SK-N-SH (cell line): ENCODE measurements at regions not wholly inside any gene's neighbourhood (a gene's known extent, or its start where the extent isn't known, plus 50 kb on each side); places are given as distances from the start of the nearest gene placed in this dataset.
"Not testable (repeated sequence)": the region's sequence is repeated elsewhere in the genome, so short reads cannot be mapped to it uniquely, and the experiment has no call there.

Experiments
- CTCF ChIA-PET: fragments of 300-600, 350-600 bp; formaldehyde crosslinking; extraction: SDS; loops from one replicate; lab custom pipeline; 2021; lab: Yijun Ruan, JAX
- POLR2A ChIA-PET: fragments of 350-600 bp; sonication (Branson Sonifier 250); formaldehyde crosslinking; extraction: SDS; loops from one replicate; lab custom pipeline; 2020; ENCODE audit warnings: antibody characterized with exemption, inconsistent platforms; lab: Yijun Ruan, JAX
- DNase-seq: peaks from one replicate; pipeline ENCODE4 v3.0.0; 2012
- H2AFZ ChIP-seq: fragments of 200-600 bp; sonication (generic); 2 replicates; pipeline ENCODE4 v1.8.1; 2016; ENCODE audit warnings: antibody characterized with exemption, mild to moderate bottlenecking, low read depth
- H3F3A ChIP-seq: fragments of 200-600 bp; sonication (generic); replicated peaks from 2 replicates; pipeline ENCODE3; 2016; ENCODE audit warnings: antibody characterized with exemption, mild to moderate bottlenecking; ENCODE audit not compliant: insufficient read depth
- H3K27ac ChIP-seq, 2 experiments: fragments of 200-500 bp in 1 of 2; fragments of 200-600 bp in 1 of 2; sonication (Bioruptor generic) in 1 of 2; sonication (generic), shearing (Covaris generic) in 1 of 2; 2 replicates each; pipeline versions ENCODE4 v1.5.1 to v1.6.1; 2014 to 2016; ENCODE audit warnings: low read depth in 2 of 2, inconsistent platforms in 1 of 2, low read length in 1 of 2, mild to moderate bottlenecking in 1 of 2, mixed read lengths in 1 of 2
- H3K27me3 ChIP-seq: fragments of 200-600 bp; sonication (generic), shearing (Covaris generic); 2 replicates; pipeline ENCODE4 v1.6.1; 2016; ENCODE audit warnings: mixed run types; ENCODE audit not compliant: insufficient read depth
- H3K36me3 ChIP-seq, 2 experiments: fragments of 200-500 bp in 1 of 2; fragments of 200-600 bp in 1 of 2; sonication (Bioruptor generic) in 1 of 2; sonication (generic) in 1 of 2; replicated peaks in 1 of 2; 2 replicates each; pipeline versions ENCODE3 to v1.5.1; 2014 to 2016; ENCODE audit warnings: low read length in 1 of 2, mild to moderate bottlenecking in 1 of 2; ENCODE audit not compliant: insufficient read depth in 2 of 2, control insufficient read depth in 1 of 2
- H3K4me1 ChIP-seq, 2 experiments: fragments of 200-500 bp in 1 of 2; fragments of 200-600 bp in 1 of 2; sonication (Bioruptor generic) in 1 of 2; sonication (generic), shearing (Covaris generic) in 1 of 2; 2 replicates each; pipeline versions ENCODE4 v1.5.1 to v1.6.1; 2014 to 2016; ENCODE audit warnings: low read depth in 1 of 2, low read length in 1 of 2, mixed run types in 1 of 2; ENCODE audit not compliant: insufficient read depth in 2 of 2, control insufficient read depth in 1 of 2
- H3K4me2 ChIP-seq: fragments of 200-600 bp; sonication (generic), shearing (Covaris generic); 2 replicates; pipeline ENCODE4 v1.6.1; 2017; ENCODE audit warnings: mixed run types
- H3K4me3 ChIP-seq, 2 experiments: fragments of 200-500 bp in 1 of 2; fragments of 200-600 bp in 1 of 2; sonication (Bioruptor generic) in 1 of 2; sonication (generic), shearing (Covaris generic) in 1 of 2; 2 replicates each; pipeline versions ENCODE4 v1.5.1 to v1.8.1; 2014 to 2016; ENCODE audit warnings: low read depth in 2 of 2, inconsistent platforms in 1 of 2, low read length in 1 of 2, mild to moderate bottlenecking in 1 of 2, mixed read lengths in 1 of 2, moderate library complexity in 1 of 2
- H3K79me2 ChIP-seq: fragments of 200-600 bp; sonication (generic); 2 replicates; pipeline ENCODE4 v1.8.1; 2017; ENCODE audit warnings: mild to moderate bottlenecking; ENCODE audit not compliant: insufficient read depth
- H3K9ac ChIP-seq: fragments of 200-600 bp; sonication (generic); 2 replicates; pipeline ENCODE4 v1.6.1; 2017; ENCODE audit warnings: mixed run types
- H3K9me2 ChIP-seq: fragments of 200-600 bp; sonication (generic); 2 replicates; pipeline ENCODE4 v1.6.1; 2017; ENCODE audit warnings: mixed run types
- H3K9me3 ChIP-seq: fragments of 200-600 bp; sonication (generic); 2 replicates; pipeline ENCODE4 v1.6.1; 2017; ENCODE audit warnings: mixed run types, mild to moderate bottlenecking, moderate library complexity
- H4K20me1 ChIP-seq: fragments of 200-600 bp; sonication (generic); 2 replicates; pipeline ENCODE4 v1.6.1; 2017; ENCODE audit warnings: mild to moderate bottlenecking, mixed run types; ENCODE audit not compliant: insufficient read depth
- CHD2 ChIP-seq: fragments of 150-350 bp; IDR thresholded peaks from 2 replicates; pipeline ENCODE4 v1.6.1; 2018; ENCODE audit warnings: low read length; ENCODE audit not compliant: partially characterized antibody
- ELF1 ChIP-seq: IDR thresholded peaks from 2 replicates; pipeline ENCODE4 v1.4.0; 2012
- FOSL2 ChIP-seq: IDR thresholded peaks from 2 replicates; pipeline ENCODE4 v1.4.0; 2012; ENCODE audit warnings: low read depth, mild to moderate bottlenecking, moderate library complexity, borderline replicate concordance
- FOXJ3 ChIP-seq: sonication (generic); formaldehyde crosslinking; IDR thresholded peaks from 2 replicates; pipeline ENCODE4 v1.5.1; 2020; ENCODE audit warnings: mild to moderate bottlenecking, missing genetic modification reagents
- GATA2 ChIP-seq: sonication (generic); formaldehyde crosslinking; IDR thresholded peaks from 2 replicates; pipeline ENCODE4 v1.5.0; 2020; ENCODE audit warnings: mild to moderate bottlenecking, missing genetic modification reagents
- JUND ChIP-seq: IDR thresholded peaks from 2 replicates; pipeline ENCODE4 v1.4.0; 2012
- MAX ChIP-seq: IDR thresholded peaks from 2 replicates; pipeline ENCODE4 v1.4.0; 2012; ENCODE audit warnings: low read depth
- MXI1 ChIP-seq: IDR thresholded peaks from 2 replicates; pipeline ENCODE4 v1.6.1; 2012; ENCODE audit warnings: mild to moderate bottlenecking, low read depth, low read length, improper control_type of control experiment
- NRF1 ChIP-seq: IDR thresholded peaks from 2 replicates; pipeline ENCODE4 v1.6.1; 2012; ENCODE audit warnings: low read depth, mild to moderate bottlenecking, low read length
- POLR2AphosphoS5 ChIP-seq: IDR thresholded peaks from 2 replicates; pipeline ENCODE4 v1.6.1; 2012; ENCODE audit warnings: low read depth, low read length
- RCOR1 ChIP-seq: fragments of 150-350 bp; IDR thresholded peaks from 2 replicates; pipeline ENCODE4 v1.6.1; 2017; ENCODE audit warnings: antibody characterized with exemption, low read length
- REST ChIP-seq: IDR thresholded peaks from 2 replicates; pipeline ENCODE4 v1.6.1; 2012; ENCODE audit warnings: mild to moderate bottlenecking, low read depth, low read length, moderate library complexity
- RFX5 ChIP-seq: IDR thresholded peaks from 2 replicates; pipeline ENCODE4 v1.6.1; 2012; ENCODE audit warnings: mild to moderate bottlenecking, improper control_type of control experiment, low read length
- SMC3 ChIP-seq: IDR thresholded peaks from 2 replicates; pipeline ENCODE4 v1.6.1; 2012; ENCODE audit warnings: low read depth, low read length, improper control_type of control experiment
- TCF12 ChIP-seq: IDR thresholded peaks from 2 replicates; pipeline ENCODE4 v1.4.0; 2012
- USF2 ChIP-seq: fragments of 150-350 bp; IDR thresholded peaks from 2 replicates; pipeline ENCODE4 v1.6.1; 2017; ENCODE audit warnings: antibody characterized with exemption, low read length, low read depth, borderline replicate concordance
- WGBS: methylation state at CpG from one replicate; pipeline ENCODE4 v1.1.6; 2017; ENCODE audit warnings: low lambda C conversion rate; 5-methylcytosine and 5-hydroxymethylcytosine counted together

- no peak for TF ChIP-seq SMC3
- TF ChIP-seq MAX = no peak
- no peak for TF ChIP-seq TCF12
- H3K27me3 ChIP-seq = no peaks in the 10 kb centered on the region; the same call in 1 of the 2 replicates
- H4K20me1 ChIP-seq = no peaks in the 10 kb centered on the region
- WGBS = 15% methylated on average over 1 of the region's 1 CpG
- H3K9me3 ChIP-seq = no peaks in the 10 kb centered on the region
- no peak overlapping the region for H3K4me2 ChIP-seq
- H3F3A ChIP-seq = no peaks in the 10 kb centered on the region
- H3K4me1 ChIP-seq = no peaks in the 10 kb centered on the region
- ChIA-PET CTCF (no interaction called here), POLR2A (no interaction called here)
- no peak overlapping the region for H3K27ac ChIP-seq
- no peaks in the 10 kb centered on the region for H3K9me2 ChIP-seq
- no peak overlapping the region for H3K9ac ChIP-seq
- no peaks in the 10 kb centered on the region for H3K79me2 ChIP-seq
- H3K36me3 ChIP-seq = no peaks in the 10 kb centered on the region
- no peak overlapping the region for H2AFZ ChIP-seq
- no peak overlapping the region for H3K4me3 ChIP-seq
- no peak for DNase-seq
These were observed 339.7 kb upstream of the COL8A1 start for GRCh38 chr3:99298661-99299060.

GRCh38 chr3:99295836-99296235, 342.6 kb upstream of the COL8A1 start:
- WGBS = 0% methylated on average over 1 of the region's 1 CpG
- Histone ChIP-seq H3K4me3 (no peak overlapping the region), H3K36me3 (no peaks in the 10 kb centered on the region), H3K9me2 (no peaks in the 10 kb centered on the region), H2AFZ (no peak overlapping the region), H3K27me3 (no peaks in the 10 kb centered on the region; the same call in 1 of the 2 replicates), H3K79me2 (no peaks in the 10 kb centered on the region), H3K9ac (no peak overlapping the region), H3K9me3 (no peaks in the 10 kb centered on the region)
- CTCF ChIA-PET = no interaction called here
- TF ChIP-seq REST (no peak), GATA2 (CRISPR knock-in tag) (no peak), JUND (no peak), MXI1 (no peak), NRF1 (no peak), FOXJ3 (CRISPR knock-in tag) (no peak), CHD2 (no peak), RCOR1 (no peak), RFX5 (no peak), MAX (no peak), ELF1 (no peak), FOSL2 (no peak), USF2 (no peak), POLR2AphosphoS5 (no peak)
- TF ChIP-seq, all 33 proteins: peak for 0
- Histone ChIP-seq H4K20me1 (no peaks in the 10 kb centered on the region), H3K4me2 (no peak overlapping the region), H3K27ac (no peak overlapping the region), H3K4me1 (no peaks in the 10 kb centered on the region), H3F3A (no peaks in the 10 kb centered on the region)
- DNase-seq = no peak
- POLR2A ChIA-PET = no interaction called here

- DNase-seq, H4K20me1 ChIP-seq, H3K9ac ChIP-seq, H3K27me3 ChIP-seq, H3K79me2 ChIP-seq, H3K27ac ChIP-seq, POLR2A ChIA-PET, H3F3A ChIP-seq, H3K36me3 ChIP-seq, H3K4me1 ChIP-seq, H3K4me2 ChIP-seq, H3K9me2 ChIP-seq, H3K9me3 ChIP-seq, H2AFZ ChIP-seq, CTCF ChIA-PET, H3K4me3 ChIP-seq: not testable (repeated sequence)
- WGBS = 1% methylated on average over 4 of the region's 8 CpGs
These were observed 344.3 kb upstream of the COL8A1 start for GRCh38 chr3:99294092-99294491.
